D721Med (cell line): ENCODE measurements at regions not wholly inside any gene's neighbourhood (a gene's known extent, or its start where the extent isn't known, plus 50 kb on each side); places are given as distances from the start of the nearest gene placed in this dataset.

Experiments
- DNase-seq: peaks from one replicate; pipeline ENCODE4 v3.0.0; 2011; ENCODE audit warnings: low spot score; ENCODE audit not compliant: insufficient read length
- FAIRE-seq: peaks from 2 replicates; lab custom pipeline; 2011; peaks lifted over from hg19 to GRCh38; lab: Jason Lieb, UNC
- TF ChIP-seq, protein P1 (sequence below): IDR thresholded peaks from 2 replicates; pipeline ENCODE4 v1.5.1; 2012; ENCODE audit warnings: mild to moderate bottlenecking, control low read depth; ENCODE audit not compliant: insufficient read depth; ENCODE audit errors: missing control alignments

DNA sequence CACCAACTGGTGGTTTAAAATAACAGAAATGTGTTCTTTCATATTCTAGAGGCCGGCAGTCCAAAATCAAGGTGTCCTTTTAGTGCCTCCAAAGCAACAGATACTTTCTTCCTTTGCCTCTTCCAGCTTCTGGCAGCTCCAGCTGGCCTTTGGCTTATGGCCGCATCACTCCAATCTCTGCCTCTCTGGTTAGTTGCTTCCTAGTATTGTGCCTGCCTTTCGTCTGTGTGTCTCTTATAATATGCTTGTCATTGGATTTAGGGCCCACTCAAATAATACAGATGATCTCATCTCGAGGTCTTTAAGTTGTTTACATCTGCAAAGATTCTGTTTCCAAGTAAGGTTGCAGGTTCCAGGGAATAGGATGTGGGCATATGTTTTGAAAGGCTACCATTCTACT is 855.2 kb upstream of the ID2 start:
- TF ChIP-seq, protein P1, sequence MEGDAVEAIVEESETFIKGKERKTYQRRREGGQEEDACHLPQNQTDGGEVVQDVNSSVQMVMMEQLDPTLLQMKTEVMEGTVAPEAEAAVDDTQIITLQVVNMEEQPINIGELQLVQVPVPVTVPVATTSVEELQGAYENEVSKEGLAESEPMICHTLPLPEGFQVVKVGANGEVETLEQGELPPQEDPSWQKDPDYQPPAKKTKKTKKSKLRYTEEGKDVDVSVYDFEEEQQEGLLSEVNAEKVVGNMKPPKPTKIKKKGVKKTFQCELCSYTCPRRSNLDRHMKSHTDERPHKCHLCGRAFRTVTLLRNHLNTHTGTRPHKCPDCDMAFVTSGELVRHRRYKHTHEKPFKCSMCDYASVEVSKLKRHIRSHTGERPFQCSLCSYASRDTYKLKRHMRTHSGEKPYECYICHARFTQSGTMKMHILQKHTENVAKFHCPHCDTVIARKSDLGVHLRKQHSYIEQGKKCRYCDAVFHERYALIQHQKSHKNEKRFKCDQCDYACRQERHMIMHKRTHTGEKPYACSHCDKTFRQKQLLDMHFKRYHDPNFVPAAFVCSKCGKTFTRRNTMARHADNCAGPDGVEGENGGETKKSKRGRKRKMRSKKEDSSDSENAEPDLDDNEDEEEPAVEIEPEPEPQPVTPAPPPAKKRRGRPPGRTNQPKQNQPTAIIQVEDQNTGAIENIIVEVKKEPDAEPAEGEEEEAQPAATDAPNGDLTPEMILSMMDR = no peak
- FAIRE-seq (no peak), DNase-seq (no peak)

DNA sequence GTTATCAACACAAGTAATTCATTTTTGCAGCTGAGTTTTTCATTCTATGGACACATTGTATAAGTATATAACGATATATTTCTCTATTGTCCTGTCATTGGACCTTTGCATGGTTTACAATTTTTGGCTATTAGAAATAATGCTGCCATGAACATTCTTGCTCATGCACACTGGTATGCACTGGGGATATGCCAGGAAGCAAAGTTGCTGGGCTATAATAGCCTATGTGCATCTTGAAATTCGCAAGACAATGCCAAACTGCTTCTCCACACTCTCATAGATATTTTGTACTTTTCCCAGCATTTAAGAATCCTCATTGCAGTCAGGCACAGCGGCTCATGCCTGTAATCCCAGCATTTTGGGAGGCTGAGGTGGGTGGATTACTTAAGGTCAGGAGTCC is 852.6 kb upstream of the ID2 start:
- no peak for FAIRE-seq

DNA sequence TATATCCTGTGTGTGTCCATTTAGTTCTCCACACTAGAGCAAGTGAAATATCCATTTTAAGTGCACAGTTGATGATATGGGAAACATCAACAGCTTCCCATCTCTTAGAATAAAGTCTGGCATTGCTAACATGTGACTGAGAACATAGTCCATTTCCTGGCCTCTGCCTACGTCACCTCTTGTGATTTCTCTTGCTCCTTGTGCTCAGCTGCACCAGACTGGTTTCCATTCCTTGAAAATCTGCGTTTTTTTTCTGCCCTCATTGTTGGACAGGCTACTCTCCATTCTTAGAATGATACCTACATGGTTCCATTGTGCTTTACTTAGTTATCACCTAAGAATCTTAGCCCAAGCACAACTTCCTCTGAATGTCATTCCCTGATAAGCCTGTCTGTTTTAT is 851.2 kb upstream of the ID2 start:
- TF ChIP-seq, protein P1 = no peak
- no peak for DNase-seq

More for the DNA sequence above, 852.6 kb upstream of the ID2 start:
- DNase-seq = no peak
- TF ChIP-seq, protein P1 = no peak

DNA sequence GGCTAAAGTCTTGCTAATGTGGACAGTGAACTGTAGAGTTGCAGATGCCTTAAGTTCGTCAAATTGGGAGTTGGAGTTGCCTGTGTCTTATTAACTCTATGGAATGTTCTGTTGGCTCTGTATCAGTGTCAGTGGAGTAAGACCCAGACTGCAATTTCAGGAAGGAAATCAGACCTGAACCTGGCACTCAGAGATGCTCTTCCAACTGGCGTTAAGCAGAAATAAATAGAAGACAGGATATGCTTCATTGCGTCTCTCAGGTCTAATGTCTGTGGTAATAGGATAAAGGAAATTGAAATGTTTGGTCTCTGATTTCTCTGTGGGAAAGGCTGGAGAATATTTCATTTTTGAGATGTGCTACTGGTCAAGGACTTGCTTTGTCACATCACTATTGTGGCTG is 846.7 kb upstream of the ID2 start:
- TF ChIP-seq, protein P1 = no peak
- FAIRE-seq (no peak), DNase-seq (no peak)

More for the DNA sequence above, 851.2 kb upstream of the ID2 start:
- no peak for FAIRE-seq

DNA sequence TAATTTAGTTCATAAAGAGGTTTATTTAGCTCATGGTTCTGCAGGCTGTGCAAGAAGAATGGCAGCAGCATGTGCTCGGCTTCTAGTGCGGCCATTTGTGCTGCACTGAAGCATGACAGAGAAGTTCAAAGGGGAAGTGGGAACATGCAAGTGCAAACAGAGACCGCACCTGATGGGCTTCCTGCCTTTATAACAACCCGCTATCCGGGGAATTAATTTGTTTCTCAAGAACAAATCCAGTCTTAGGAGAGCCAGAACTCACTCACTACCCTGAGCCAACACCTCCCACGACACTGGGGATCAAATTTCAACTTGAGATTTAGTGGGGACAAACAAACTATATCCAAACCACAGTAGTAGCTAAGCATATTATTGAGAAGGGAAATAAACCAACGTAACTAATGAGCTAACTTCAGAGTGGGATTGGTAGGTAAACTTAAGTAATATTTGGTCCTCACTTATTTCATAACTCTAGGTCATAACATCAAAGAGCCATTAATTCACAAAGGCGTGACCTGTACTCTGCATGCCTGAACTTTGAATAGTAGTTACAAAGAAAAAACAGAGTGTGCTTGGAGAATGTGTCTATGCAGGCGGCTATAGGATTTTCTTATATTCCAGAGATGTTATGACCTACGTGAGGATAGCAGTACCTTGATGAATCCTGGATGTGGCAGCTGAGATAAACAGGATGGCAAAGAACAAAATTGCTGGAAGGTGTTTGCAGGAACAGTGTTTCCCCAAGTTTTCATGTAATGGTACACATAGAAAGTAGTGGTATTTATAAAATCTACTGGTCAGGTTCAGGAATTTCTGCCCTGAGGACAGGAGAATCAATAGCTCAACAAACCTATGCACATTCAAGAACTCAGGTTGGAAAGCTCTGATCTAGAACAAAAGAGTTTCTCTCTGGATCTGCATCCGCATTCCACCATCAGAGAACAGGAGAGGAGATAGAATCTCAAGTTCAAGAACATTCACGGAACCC is 845.9 kb upstream of the ID2 start:
- TF ChIP-seq, protein P1 = no peak
- DNase-seq (no peak), FAIRE-seq (no peak)

DNA sequence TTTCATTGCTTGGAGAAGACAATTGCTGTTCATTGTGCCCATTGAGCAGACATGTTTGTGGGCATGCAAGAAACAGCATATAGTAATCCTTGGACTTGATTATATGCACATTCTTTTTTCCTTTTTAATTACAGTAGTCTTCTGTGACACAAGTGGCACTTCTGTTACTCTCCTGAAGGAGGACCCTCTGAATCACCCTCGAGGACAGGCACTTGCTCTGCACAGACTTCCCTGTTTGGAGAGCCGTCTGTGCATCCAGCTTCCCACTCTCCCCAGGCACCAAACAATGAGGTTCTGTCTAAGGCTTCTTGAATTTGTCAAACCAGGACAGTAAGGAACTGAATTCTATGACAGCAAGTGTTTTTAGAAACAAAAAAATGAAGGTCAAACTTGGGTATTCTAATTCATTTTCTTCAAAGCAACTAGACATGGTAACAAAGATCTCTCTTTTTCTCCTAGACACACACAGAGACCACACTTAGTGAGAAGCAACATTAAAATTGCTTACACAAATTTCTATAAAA is 844.6 kb upstream of the ID2 start:
- no peak for DNase-seq
- TF ChIP-seq, protein P1 = no peak
- no peak for FAIRE-seq

DNA sequence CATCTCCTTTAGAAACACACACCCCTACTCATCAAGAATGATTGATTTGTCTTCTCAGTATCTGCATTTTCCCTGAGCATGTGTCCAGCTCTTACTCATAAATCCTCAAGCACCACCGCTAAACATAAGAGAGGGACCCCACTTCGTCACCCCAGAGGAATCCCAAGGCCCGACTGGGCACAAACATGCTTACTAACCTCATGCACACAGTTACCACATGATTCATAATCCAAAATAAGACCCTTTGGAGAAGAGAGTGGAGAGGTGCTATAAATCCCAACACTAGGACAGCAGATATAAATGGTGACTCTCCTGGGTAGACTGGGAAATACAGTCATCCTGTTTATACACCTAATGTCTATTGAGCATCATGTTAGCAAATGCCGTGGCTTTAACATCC is 843.2 kb upstream of the ID2 start:
- no peak for DNase-seq
- TF ChIP-seq, protein P1 = no peak
- no peak for FAIRE-seq
